Activated CD4-positive, alpha-beta T cell treated with anti-CD3 and anti-CD28 coated beads, Interleukin-2, amount 50 U/mL, for 16 hours (primary cell): ENCODE measurements at regions not wholly inside any gene's neighbourhood (a gene's known extent, or its start where the extent isn't known, plus 50 kb on each side); places are given as distances from the start of the nearest gene placed in this dataset.
A peak's percentile ranks its signal among the peaks of the same experiment; 100 is the strongest.

Experiments used
- DNase-seq: peaks from one replicate; pipeline ENCODE4 v3.0.0-alpha.2; 2020

DNA sequence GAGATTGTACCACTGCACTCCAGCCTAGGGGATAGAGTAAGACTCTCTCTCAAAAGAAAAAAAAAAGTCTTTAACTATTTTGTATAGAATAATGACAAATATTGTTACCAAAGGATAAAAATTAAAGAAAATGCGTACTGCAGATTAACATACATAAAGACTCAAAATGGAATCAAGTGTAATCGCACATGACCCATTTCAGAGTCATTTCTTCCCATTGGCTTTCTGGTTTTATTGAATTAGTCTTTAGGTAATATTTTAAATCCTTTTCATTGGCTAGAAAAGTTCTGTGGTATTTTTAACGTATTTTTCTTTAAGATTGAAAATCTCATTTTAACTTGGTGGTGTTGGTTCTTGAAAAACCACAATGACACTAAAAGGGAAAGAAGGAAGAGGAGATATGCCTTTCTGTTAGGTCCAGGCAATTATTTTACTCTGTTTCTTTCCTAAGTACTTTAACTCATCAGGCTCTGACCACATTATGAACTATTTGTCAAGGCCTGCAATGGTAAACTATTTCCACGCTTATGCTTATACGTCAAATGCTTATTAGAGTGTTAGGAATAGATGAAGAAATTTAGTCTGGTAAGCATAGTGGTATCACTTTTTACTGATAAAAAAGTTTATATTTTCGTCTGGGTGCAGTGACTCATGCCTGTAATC lies 52.3 kb downstream of the PLEKHG1 start:
- peak; percentile 5 for DNase-seq

DNA sequence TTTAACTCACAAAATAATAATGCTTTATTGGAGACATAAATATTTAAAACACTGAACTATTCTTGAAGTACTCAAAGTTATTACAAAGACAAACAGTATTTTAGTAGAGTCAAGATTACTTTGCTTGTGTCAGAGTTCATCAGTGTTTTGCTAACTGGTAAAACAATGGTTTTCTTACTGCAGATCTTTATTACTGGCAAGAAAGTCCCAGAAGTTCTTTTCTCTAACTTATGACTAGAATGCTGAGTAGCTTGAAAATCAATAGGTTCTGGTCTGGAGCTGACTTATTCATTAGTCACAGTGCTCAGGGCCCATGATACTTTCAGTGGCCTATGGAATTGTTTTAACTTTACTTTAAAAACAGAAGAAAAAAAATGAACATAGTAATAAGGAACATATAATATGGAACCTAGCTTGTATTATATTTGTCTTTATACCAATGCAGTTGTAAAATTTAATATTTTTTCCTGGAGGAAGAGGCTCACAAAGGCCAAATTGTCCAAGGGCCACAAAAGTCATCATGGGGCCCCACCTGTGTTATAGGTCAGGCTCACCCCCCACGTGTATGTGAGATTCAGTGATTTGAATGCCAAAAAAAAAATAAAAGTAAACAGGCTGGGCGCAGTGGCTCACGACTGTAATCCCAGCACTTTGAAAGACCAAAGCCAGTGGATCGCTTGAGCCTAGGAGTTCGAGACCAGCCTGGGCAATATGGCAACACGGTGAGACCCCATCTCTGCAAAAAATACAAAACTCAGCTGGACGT lies 53.3 kb downstream of the PLEKHG1 start:
- DNase-seq = no peak

DNA sequence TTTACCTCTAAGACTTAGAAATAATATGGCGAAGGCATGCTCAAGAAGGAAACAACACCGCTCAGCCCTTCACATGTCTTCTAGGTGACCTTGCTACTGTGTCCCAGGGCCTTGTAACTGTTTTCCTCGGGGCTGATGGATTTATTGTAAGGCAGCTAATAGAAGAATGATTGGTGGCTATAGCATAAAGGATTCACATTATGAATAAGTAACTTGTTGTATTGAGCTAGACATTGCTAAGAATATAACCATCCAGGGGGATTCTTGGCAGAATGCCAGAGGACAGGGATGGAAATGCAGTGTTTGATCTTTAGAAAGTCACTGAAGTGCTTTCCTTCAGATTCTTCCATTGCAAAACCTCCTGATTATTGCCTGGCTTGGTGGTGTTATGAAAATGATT lies 54.9 kb downstream of the PLEKHG1 start:
- DNase-seq = no peak

DNA sequence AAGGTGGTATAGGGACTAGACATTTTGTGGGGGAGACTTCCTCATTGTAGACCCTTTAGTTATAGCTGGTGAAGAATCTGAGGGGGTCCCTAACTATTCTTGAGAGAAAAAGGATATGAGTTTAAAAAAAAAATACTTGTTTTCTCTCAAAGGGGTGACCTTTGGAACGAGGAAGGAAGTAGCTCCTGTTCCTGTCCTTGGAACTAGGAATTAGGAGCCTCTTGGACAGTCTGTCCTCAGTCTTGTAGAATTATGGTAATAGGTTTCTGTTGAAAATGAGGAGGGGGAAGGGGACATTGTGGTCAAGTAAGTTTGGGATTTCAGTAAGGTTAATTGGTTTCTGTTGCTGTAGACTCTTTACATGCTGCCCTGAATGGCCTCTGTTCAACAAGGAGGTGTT lies 56.5 kb downstream of the PLEKHG1 start:
- DNase-seq = no peak

DNA sequence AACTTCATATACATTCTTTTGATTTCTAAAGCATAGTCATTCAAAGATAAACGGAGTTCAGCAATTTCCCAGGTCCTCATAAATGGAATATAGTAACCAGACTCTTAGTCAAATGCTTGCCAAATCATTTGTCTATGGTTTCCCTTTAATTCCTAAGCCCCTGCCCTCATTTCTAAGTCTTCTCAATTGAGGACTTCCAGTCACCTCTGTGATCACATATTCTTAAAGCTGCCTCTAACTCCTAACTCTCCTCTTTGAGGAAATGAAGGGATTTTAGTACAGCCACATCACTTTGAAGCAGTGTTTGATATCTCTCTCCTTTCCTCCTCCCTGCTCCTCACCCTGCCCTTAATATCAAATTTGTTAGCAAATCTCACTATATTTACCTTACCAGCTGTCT lies 58.7 kb downstream of the PLEKHG1 start:
- DNase-seq = no peak

DNA sequence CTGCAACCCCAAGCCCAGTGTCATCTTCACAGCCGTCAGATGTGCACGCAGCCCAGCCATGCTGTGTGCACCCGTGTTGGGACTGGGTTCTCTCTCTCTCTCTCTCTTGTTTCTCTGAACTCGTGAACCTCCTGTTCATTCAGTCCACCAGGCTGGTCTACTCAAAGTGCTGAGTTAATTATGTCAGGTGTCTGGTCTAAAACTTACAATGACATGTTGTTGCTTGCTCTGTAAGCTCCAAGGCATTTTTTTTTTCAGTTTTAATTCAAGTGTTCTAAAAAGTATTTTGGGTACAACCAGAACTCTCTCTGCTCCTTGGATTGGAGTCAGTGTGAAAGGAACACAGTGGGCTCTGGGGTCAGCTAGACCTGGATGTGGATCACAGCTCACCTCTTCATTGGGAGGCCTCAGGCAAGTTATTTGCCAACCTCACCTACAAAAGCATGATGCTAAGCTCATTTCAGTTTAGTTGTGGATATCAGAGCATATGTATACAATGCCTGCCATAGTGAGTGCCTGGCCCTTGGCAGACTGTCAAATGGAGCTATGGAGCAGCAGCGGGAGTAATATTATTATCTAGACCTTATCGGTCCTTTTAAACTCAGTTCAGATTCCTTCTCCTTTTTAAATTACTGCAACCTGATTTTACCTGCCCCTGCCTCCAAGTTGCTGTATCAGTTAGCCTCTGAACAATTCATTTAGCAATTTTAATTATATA lies 59.5 kb downstream of the PLEKHG1 start:
- no peak for DNase-seq

DNA sequence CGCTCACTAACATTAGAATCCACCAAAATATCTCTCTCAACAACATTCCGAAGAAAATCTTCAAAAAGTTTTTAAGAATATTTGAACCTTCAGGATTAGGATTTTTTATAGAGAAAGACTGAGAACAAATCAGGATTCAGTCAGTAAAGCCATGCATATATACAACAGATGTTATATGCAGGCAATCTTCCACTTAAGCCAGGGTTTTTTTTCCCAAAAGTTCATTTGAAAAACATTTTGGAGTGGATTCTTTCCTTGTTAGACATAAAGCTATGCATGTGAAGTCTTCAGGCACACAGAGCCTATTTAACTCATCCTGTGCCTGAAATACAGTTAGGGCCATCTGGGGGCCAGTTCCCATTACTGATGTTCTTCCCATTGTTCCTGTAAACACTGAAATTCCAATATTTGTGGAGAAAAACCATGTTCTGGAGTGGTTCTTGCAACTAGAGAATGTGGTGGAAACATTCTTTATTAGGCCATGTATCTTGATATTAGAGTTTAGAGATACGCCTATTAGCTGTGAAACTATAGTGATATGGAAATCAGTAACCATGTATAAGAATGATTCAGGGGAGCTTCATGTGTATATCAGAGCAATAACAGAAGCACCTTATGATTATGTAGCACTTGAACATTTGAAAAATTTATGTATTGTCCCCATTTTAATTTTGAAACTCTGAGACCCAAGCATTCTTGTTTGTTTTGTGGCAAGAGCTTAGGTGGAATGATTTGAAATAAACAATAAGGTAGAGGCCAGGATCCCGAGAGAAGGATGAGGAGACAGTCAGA lies 61.7 kb downstream of the PLEKHG1 start:
- no peak for DNase-seq

DNA sequence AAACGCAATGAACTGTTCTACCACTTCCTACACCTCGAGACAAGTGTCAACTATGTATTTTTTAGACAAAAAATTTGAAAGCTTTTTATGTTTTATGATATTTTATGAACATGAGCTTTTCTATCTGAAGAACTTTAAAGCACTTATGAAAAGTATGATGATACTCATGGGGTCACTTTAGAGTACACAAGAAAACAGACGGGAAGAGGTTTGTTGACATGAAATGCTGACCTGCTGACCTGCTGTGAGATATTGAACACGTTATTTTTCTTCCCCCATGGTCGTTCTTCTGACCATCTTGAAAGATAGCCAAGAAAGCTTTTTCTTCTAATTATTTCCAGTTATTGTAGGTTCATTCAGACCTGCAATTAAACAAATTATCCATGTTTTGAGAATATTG lies 63.1 kb downstream of the PLEKHG1 start:
- no peak for DNase-seq

DNA sequence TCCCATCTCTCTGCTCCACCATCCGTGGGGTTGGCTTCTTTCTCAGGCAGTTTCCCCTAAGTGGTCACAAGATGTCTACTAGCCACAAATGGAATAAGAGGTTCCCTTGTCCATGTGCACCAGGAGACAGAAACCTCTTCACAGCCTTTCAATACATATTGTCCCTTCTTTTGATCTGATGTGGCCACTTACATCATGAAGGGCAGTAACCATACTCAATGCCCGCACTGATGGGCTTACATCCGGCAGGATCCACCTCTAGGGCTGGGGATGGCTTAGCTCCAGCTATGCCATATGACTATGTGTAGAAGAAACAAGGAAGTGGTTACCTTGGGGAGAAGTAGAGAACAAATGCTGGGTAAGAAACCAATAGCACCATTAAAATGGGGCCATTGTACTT lies 64.4 kb downstream of the PLEKHG1 start:
- DNase-seq = no peak

DNA sequence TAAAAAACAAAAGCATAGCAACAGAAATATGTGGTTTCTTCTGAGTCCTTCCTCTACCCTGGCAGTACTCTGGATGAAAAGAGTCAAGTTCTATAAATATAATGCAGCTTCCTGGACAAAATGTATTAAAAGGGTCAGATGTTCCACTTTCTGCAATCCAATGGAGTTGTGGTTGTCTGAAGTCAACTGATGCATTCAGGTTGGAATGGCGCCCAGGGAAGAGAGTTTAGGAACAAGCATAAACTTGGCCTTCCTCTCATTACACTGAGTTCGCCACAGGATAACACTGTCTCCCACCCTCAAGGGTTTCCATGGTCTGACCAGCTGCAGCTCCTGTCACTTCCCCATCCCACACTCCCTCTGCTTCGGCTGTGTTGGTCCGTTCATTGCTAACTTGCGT lies 66.4 kb downstream of the PLEKHG1 start:
- DNase-seq = no peak

DNA sequence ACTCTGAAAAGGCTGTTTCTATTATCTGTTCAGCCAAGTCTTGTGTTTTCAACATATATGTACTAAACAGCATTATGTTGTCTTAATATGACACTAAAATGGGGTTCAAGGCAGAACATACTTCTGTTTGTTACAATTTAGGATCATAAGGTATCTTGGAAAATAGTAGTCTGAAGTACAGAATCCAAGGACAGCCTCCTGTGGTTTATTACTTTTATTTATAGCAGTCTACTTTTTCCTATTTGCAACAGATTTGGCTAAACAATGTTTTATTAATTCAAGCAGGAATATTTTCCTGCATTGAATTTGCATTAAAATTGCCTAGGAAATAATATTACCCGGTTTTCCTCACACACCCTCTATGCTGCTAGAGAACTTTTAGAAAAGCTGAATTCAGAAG lies 67.7 kb downstream of the PLEKHG1 start:
- DNase-seq = no peak

DNA sequence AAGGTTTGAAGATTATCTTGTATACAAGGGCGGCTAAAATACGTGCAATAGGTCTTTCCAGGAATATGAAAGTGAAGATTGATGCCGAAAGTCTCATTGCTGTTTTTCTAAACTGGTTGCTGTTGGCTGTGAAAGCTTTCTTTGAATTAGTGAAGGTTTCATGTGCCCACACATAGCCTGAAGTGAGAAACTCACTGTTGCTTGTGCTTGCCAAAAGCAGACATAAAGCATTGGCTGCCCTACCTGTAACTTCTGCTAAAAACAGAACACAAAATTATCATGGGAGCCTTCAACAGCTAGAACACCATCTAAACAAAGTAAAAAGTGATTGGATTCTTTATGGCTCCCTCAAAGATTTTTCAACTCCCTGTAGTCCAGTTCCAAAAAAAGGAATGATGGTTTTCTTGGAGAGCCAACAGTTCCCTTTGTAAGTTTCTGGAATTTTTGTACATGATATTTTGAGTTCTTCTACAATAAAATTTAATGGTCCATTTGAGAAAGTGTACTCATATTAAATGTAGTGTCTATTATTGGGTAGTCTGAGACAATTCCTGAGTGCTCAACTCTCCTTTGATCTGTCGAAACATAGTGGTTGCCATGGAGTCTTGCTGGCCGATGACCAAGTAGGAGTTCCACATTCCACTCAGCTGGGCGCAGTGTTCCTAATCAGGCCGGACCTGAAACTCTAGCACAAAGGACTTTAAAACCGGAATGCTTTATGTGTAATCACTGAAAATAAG lies 68.5 kb downstream of the PLEKHG1 start:
- DNase-seq = peak; percentile 2

DNA sequence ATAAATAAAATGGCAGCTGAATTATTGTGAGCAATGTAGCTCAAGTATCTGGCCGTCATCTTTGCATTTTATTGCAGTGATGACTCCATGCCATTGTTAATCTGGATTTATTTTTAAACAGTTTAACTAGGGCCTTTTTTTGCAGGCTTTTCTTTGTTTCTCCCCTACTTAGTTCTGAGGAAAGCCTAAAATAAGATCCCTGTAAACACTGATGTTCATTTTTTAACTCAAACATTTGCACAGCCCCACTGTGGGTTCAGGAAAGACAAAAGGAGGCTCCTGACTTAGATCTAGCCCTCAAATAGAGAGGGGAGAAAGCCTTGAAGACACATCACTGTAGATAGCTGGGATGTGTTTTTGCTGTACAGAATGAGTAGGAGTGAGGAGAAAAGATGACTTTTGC lies 69.2 kb downstream of the PLEKHG1 start:
- no peak for DNase-seq

DNA sequence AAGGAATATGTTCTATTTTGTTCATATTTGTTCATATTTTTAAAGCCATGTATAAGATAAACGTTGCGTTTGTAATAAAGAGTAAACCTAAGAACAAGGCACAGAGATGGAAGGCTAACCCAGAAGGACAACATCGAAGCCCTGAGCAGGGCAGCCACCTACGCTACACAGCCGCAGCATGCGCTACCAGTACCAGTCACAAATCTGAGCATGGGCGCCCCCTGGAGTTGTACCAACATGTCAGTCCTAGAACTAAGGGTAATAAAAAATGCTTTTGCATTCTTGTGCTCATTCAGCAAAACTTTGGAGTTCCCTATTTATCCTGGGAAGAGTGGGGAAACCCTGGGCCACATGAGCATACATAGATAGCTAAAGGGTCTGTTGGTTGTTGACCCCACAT lies 70.6 kb downstream of the PLEKHG1 start:
- no peak for DNase-seq

DNA sequence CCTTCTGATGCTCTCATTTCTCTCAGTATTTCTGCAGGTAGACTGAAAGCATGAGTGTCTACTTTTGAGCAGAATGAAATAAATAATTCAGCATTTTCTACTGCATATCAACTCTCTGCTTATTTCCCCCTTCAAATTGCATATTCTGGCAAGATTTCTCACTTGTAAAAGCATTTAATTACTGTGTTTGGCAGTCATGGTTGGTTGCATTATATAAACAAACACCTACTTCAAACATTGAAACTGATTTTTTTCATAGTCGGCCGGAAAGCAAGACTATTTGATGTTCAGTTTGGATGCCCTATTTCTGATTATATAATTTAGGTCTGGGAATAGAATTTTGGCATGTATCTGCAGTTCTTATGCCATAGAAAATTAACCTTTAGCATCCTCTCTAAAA lies 73.1 kb downstream of the PLEKHG1 start:
- DNase-seq = no peak

DNA sequence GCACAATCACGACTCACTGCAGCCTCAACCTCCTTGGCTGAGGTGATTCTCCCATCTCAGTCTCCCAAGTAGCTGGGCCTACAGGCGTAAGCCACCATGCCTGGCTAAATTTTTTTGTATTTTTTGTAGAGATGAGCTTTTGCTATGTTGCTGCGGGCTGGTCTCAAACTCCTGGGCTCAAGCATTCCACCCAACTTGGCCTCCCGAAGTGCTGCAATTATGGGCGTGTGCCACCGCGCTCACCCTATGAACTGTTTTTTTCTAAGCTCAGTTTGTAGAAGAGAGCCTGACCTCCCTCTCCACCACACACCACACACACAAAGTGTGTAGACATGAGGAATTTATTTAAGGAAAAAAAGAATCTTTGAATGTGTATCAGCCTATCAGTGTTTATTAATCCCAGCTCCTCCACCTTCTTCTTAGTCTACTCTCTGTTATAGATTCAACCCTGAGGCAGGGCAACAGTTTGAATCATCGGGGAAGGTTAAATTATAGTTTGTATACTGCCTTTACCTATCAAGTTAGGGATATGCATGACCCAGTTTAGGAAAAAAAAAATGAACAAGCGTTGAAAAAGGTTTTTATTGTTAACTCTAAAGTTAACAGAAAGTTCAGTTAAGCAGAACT lies 74.1 kb downstream of the PLEKHG1 start:
- DNase-seq = no peak

DNA sequence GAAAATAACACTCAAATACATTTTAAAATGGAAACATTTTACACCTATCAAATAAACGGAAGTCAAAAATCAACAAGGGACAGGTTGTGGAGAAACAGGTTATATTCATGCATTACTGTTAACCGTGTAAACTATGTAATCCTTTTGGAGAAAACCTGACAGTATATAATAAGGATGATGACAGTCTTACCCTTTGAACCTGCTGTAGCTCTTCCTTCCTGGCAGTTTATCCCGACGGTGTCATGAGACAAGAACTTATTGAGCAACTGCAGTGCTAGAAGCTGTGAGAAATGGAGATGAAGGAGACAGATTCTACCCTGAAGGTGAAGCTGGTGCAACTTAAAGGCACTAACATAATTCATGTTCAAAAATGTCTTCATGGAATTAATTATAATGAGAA lies 76.7 kb downstream of the PLEKHG1 start:
- no peak for DNase-seq

DNA sequence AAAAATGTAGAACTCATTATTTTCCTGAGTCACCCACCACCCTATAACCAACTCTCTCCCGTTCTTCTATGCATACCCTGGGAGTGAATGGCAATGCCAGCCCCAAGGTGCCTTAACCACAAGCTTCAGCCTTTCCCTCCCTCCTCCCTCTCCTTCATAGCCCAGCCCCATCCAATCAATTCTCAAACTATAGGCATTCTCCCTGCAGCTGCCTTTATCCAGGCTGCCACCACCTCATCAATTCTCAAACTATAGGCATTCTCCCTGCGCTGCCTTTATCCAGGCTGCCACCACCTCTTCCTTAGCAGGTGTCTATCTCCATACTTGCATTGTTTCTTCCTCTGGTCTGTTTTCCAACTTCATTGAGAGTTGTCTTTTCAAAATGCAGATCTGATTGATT lies 77.1 kb downstream of the PLEKHG1 start:
- no peak for DNase-seq

DNA sequence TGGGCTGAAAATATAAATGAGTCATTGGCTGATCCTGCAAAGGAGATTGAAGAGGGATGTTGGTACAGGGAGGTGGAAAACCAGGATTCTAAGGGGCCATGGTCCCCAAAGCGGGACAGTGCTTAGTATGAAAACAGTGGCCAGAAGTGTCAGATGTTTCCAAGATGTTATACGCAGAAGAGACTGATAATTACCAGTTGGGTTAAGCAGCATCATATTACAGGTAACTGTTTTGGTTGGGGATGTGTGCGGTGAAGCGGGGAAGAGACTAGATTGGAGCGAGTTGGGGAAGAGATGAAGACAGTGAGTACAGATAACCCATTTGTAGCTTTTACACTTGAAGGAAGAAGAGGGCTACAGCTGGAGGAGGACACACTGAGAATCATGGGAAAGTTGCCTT lies 80.8 kb downstream of the PLEKHG1 start:
- no peak for DNase-seq

DNA sequence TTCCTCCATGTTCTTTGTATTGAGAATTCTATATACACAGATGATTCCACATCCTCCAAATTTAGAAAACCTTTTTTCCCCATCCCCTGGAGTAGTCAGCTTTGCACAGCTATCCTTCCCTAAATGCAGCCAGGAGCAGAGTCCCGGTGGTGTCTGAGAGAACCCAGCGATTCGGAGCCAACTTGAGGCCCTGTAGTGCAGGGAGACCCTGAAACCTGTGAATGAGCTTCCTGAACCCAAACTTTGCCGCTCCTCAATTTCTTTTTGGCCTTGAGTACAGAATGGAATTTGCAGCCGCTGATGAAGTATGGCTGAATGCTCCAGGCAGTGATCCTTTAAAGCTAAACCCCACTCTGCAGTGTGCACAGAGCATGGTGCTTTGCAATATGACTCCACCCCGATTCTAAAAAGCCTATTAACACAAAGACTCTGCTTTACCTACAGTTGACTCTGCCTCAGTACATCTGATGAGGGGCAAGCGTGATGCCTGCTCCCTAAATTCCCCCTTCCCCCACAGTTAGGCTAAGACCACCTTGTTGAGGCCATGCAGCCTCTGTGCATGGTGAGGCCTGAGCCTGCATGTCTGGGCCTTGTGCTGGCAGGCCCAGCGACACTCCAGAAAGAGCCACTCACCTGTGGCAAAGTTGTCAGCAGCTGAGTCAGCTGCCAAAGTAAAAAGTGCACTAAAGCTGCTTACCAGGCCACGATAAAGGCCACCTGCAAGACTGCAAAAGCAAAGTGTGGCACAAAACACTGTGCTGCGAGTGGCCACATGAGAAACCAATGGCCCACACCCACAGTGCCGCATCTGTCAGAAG lies 82.1 kb downstream of the PLEKHG1 start:
- no peak for DNase-seq

DNA sequence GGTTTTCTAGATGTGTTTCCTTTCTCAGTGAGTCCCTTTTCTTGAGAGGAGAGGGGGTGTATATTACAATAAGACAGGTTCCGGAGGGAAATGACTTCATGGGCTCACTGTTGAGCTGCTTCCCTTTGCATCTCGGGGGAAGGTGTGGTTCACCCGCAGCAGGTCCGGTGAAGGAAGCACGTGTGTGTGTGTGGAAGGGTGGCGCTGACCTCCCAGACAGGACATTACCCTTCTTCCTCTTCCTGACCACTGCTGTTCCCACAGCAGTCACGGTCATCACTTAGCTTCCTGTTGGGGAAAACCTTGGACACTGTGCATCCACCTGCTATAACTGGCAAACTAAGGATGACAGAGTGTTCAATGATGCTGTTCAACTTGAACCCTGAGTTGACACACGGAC lies 83.6 kb downstream of the PLEKHG1 start:
- DNase-seq = no peak
